Caco-2 (cell line): ENCODE measurements at regions not wholly inside any gene's neighbourhood (a gene's known extent, or its start where the extent isn't known, plus 50 kb on each side); places are given as distances from the start of the nearest gene placed in this dataset.

Experiments
- BruUV-seq: library from RNA; stranded (reverse); fragments of 400-500 nt; replicated peaks from 2 replicates; lab custom pipeline; 2021; lab: Mats Ljungman, UMichigan
- CTCF ChIA-PET: fragments of 300-600 bp; sonication (Branson Sonifier 250); formaldehyde crosslinking; loops from one replicate; lab custom pipeline; 2022; ENCODE audit warnings: antibody characterized with exemption; lab: Charles Lee
- POLR2A ChIA-PET: fragments of 300-600 bp; sonication (Branson Sonifier 250); formaldehyde crosslinking; loops from one replicate; lab custom pipeline; 2022; ENCODE audit warnings: antibody characterized with exemption; lab: Charles Lee
- DNase-seq, 2 experiments: peaks; one replicate each; pipeline versions ENCODE4 v3.0.0 to v3.0.0-alpha.2; 2020 to 2022
- H3K27me3 ChIP-seq: replicated peaks from 2 replicates; pipeline ENCODE4 v1.6.0; 2011; ENCODE audit warnings: low read length; ENCODE audit not compliant: control insufficient read depth, insufficient read depth
- H3K36me3 ChIP-seq: 2 replicates; pipeline ENCODE4 v1.5.1; 2011; ENCODE audit warnings: low read length; ENCODE audit not compliant: control insufficient read depth, insufficient read depth
- H3K4me1 ChIP-seq: fragments of 250-450 bp; sonication (Bioruptor Pico); 2 replicates; pipeline ENCODE4 v1.5.1; 2020; ENCODE audit warnings: mild to moderate bottlenecking
- H3K4me3 ChIP-seq: 2 replicates; pipeline ENCODE4 v1.5.1; 2011; ENCODE audit warnings: low read depth, mild to moderate bottlenecking, control low read depth, low read length
- H3K9me3 ChIP-seq: fragments of 250-450 bp; sonication (Bioruptor Pico); 2 replicates; pipeline ENCODE4 v1.5.1; 2020; ENCODE audit warnings: mild to moderate bottlenecking, moderate library complexity
- H3K27ac Mint-ChIP-seq: one replicate; pipeline ENCODE4 v1.8.0; 2022; ENCODE audit warnings: mixed read lengths; ENCODE audit not compliant: unreplicated experiment
- H3K27me3 Mint-ChIP-seq: one replicate; pipeline ENCODE4 v1.8.0; 2022; ENCODE audit warnings: mixed read lengths; ENCODE audit not compliant: insufficient read depth, unreplicated experiment
- H3K36me3 Mint-ChIP-seq: one replicate; pipeline ENCODE4 v1.8.0; 2022; ENCODE audit warnings: mild to moderate bottlenecking, mixed read lengths; ENCODE audit not compliant: insufficient read depth, unreplicated experiment
- H3K4me1 Mint-ChIP-seq: one replicate; pipeline ENCODE4 v1.8.0; 2022; ENCODE audit warnings: low read depth, mixed read lengths; ENCODE audit not compliant: unreplicated experiment
- H3K4me3 Mint-ChIP-seq: one replicate; pipeline ENCODE4 v1.8.0; 2022; ENCODE audit warnings: mild to moderate bottlenecking, moderate library complexity, mixed read lengths; ENCODE audit not compliant: unreplicated experiment
- H3K9me3 Mint-ChIP-seq: one replicate; pipeline ENCODE4 v1.8.0; 2022; ENCODE audit warnings: mixed read lengths; ENCODE audit not compliant: unreplicated experiment
- intact Hi-C: fragments of 100-400 bp; cut with micrococcal nuclease; formaldehyde crosslinking; loops from one replicate; pipeline ENCODE4 v1.10.0; 2022; ENCODE audit not compliant: unreplicated experiment
- TF ChIP-seq, protein P1 (sequence below), 2 experiments: fragments of 200-600 bp in 1 of 2; IDR thresholded peaks; 1 replicate in 1 of 2; 2 replicates in 1 of 2; pipeline versions ENCODE4 v1.5.1 to v1.8.0; 2011 to 2022; ENCODE audit warnings: antibody characterized with exemption in 1 of 2, control low read depth in 1 of 2, inconsistent platforms in 1 of 2, low read depth in 1 of 2, low read length in 1 of 2, mild to moderate bottlenecking in 1 of 2, moderate library complexity in 1 of 2; ENCODE audit not compliant: insufficient read depth in 1 of 2, severe bottlenecking in 1 of 2, unreplicated experiment in 1 of 2

DNA sequence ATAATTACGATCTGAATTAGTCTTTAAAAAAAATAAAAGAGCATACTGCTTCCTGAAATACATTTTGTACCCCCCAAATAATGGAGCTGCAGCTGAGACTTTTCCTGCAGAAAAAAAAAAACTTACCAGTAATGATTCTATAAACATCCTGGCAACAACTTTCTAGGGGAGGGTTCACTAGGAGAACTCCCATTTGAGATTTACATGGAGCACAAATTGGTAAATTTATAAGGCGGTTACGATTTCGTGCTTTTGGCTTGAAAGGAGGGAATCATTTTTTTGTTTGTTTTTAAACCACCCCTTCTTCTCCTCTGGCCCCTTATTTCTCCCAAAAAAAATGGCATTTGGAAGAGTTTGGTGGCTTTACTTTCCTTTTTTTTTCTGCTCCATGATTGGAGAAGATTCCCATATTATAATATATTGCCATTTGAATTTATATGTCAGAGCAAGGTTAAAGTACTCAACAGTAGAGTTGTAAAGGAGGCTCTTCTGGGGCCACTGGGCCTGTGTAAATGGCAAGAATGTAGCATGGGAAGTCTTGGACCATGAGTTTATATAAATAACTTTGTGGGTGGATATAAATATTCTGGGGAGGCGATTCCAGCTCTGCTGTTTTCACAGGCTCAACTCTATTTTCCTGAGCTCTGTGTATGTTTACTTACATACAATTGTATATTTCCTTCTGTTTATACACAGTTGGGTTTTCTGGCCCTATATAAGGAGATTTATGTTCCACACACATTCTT is 159.9 kb downstream of the CSNK1G3 start:
- Mint-ChIP-seq H3K27me3 (no peaks in the 10 kb centered on the region), H3K4me1 (no peaks in the 10 kb centered on the region), H3K9me3 (no peaks in the 10 kb centered on the region), H3K36me3 (no peaks in the 10 kb centered on the region), H3K27ac (no peak overlapping the region), H3K4me3 (no peak overlapping the region)
- H3K36me3 ChIP-seq: no peaks in the 10 kb centered on the region
- TF ChIP-seq, protein P1, sequence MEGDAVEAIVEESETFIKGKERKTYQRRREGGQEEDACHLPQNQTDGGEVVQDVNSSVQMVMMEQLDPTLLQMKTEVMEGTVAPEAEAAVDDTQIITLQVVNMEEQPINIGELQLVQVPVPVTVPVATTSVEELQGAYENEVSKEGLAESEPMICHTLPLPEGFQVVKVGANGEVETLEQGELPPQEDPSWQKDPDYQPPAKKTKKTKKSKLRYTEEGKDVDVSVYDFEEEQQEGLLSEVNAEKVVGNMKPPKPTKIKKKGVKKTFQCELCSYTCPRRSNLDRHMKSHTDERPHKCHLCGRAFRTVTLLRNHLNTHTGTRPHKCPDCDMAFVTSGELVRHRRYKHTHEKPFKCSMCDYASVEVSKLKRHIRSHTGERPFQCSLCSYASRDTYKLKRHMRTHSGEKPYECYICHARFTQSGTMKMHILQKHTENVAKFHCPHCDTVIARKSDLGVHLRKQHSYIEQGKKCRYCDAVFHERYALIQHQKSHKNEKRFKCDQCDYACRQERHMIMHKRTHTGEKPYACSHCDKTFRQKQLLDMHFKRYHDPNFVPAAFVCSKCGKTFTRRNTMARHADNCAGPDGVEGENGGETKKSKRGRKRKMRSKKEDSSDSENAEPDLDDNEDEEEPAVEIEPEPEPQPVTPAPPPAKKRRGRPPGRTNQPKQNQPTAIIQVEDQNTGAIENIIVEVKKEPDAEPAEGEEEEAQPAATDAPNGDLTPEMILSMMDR (IDR thresholded peaks at IDR 0.05; ENCODE audit: insufficient read depth in 1 of 2, low read depth in 1 of 2, low read length in 1 of 2, severe bottlenecking in 1 of 2, unreplicated experiment in 1 of 2): no peak
- intact Hi-C loops: loop anchor here (1.0 to 10.0 kb wide), 4 partner anchors 185 to 984 kb away; no protein-coding TSS in a partner anchor
- ChIA-PET POLR2A (no interaction called here), CTCF (interaction anchor here (0.5 to 0.7 kb wide), 4 partner anchors 75 to 1117 kb away, joined by 3 to 4 read pairs (median 3); no protein-coding TSS in a partner anchor)
- H3K9me3 ChIP-seq: no peaks in the 10 kb centered on the region; the same call in 1 of the 2 replicates
- no TSS peak for BruUV-seq
- no peak overlapping the region for H3K4me3 ChIP-seq
- no peaks in the 10 kb centered on the region; the same call in 1 of the 2 replicates for H3K4me1 ChIP-seq
- H3K27me3 ChIP-seq: no peaks in the 10 kb centered on the region
- DNase-seq: no peak

DNA sequence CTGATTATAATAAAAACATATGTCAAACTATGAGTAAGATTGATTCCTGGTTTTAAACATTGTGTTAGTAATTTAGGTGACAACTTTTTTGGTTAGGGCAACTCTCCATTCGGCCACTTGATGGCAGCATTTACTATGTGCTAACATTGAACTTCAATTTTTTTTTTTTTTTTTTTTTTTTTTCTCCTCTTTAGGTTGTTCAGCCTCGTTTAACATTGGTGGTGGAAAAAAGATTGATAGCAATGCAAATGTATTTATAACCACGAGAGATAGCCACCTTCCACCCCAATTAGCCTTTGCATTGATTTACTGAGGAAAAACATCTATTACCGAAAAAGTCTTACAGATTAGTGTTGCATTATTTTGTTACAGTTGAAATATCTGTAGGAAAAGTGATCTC is 159.1 kb downstream of the CSNK1G3 start:
- TF ChIP-seq, protein P1 (IDR thresholded peaks at IDR 0.05; ENCODE audit: insufficient read depth in 1 of 2, low read depth in 1 of 2, low read length in 1 of 2, severe bottlenecking in 1 of 2, unreplicated experiment in 1 of 2): peak; percentile 60 to 78
- Histone ChIP-seq H3K27me3 (no peaks in the 10 kb centered on the region), H3K36me3 (no peaks in the 10 kb centered on the region), H3K4me1 (no peaks in the 10 kb centered on the region; the same call in 1 of the 2 replicates), H3K4me3 (no peak overlapping the region), H3K9me3 (no peaks in the 10 kb centered on the region; the same call in none of the 2 replicates)
- DNase-seq: peak; percentile 38 to 57
- H3K27ac Mint-ChIP-seq: no peak overlapping the region
- intact Hi-C loops: loop anchor here (1.0 to 10.0 kb wide), 4 partner anchors 186 to 985 kb away; no protein-coding TSS in a partner anchor
- POLR2A ChIA-PET: no interaction called here
- no peaks in the 10 kb centered on the region for H3K27me3 Mint-ChIP-seq
- H3K9me3 Mint-ChIP-seq: peaks cover 2% of the 10 kb centered on the region
- no TSS peak for BruUV-seq
- H3K4me1 Mint-ChIP-seq: no peaks in the 10 kb centered on the region
- H3K4me3 Mint-ChIP-seq: no peak overlapping the region
- CTCF ChIA-PET: interaction anchor here (0.6 to 0.7 kb wide), 3 partner anchors 76 to 1118 kb away, joined by 3 to 4 read pairs (median 3); no protein-coding TSS in a partner anchor
- H3K36me3 Mint-ChIP-seq: no peaks in the 10 kb centered on the region
